OCI-LY7 (cell line): ENCODE measurements at regions not wholly inside any gene's neighbourhood (a gene's known extent, or its start where the extent isn't known, plus 50 kb on each side); places are given as distances from the start of the nearest gene placed in this dataset.

ENCODE experiments used
- CTCF ChIP-seq: fragments of 200-600 bp; sonication (generic); conservative IDR thresholded peaks from 2 replicates; pipeline ENCODE4 v1.5.1; 2014; ENCODE audit warnings: mild to moderate bottlenecking, antibody characterized with exemption, low read length, moderate library complexity, mixed read lengths
- EZH2phosphoT487 ChIP-seq: fragments of 200-600 bp; sonication (generic); IDR thresholded peaks from 2 replicates; pipeline ENCODE4 v1.6.1; 2018; ENCODE audit warnings: low read depth, borderline replicate concordance, mild to moderate bottlenecking, mixed run types, antibody characterized with exemption, low read length, moderate library complexity, mixed read lengths

GRCh38 chr9:107112707-107113243 lies 170.3 kb upstream of the RAD23B start:
- no peak for TF ChIP-seq CTCF
- TF ChIP-seq EZH2phosphoT487: no peak
